D721Med (cell line): ENCODE measurements at regions not wholly inside any gene's neighbourhood (a gene's known extent, or its start where the extent isn't known, plus 50 kb on each side); places are given as distances from the start of the nearest gene placed in this dataset.

Source experiments
- DNase-seq: peaks from one replicate; pipeline ENCODE4 v3.0.0; 2011; ENCODE audit warnings: low spot score; ENCODE audit not compliant: insufficient read length
- FAIRE-seq: peaks from 2 replicates; lab custom pipeline; 2011; peaks lifted over from hg19 to GRCh38; lab: Jason Lieb, UNC
- TF ChIP-seq, protein P1 (sequence below): IDR thresholded peaks from 2 replicates; pipeline ENCODE4 v1.5.1; 2012; ENCODE audit warnings: mild to moderate bottlenecking, control low read depth; ENCODE audit not compliant: insufficient read depth; ENCODE audit errors: missing control alignments

- no peak for FAIRE-seq
These were observed 92.9 kb upstream of the IGF1 start for GRCh38 chr12:102573237-102573636.

DNA sequence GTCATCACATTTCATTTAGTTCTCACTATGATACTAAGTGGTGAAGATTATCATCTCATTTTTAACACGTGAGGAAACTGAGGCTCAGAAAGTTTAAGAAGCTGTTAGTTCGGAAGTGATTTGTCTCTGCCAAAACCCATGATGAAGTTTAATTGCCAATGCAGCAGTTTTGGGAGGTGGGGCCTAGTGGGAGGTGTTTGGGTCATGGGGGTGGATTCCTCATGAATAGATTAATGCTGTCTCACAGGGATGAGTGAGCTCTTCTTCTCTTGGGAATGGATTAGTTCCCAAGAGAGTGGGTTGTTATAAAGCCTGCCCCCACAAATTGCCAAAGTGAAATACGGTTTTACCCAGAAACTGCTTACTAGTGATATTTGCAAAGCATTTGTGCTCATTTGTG, 91.5 kb upstream of the IGF1 start:
- DNase-seq (no peak), FAIRE-seq (no peak)
- TF ChIP-seq, protein P1, sequence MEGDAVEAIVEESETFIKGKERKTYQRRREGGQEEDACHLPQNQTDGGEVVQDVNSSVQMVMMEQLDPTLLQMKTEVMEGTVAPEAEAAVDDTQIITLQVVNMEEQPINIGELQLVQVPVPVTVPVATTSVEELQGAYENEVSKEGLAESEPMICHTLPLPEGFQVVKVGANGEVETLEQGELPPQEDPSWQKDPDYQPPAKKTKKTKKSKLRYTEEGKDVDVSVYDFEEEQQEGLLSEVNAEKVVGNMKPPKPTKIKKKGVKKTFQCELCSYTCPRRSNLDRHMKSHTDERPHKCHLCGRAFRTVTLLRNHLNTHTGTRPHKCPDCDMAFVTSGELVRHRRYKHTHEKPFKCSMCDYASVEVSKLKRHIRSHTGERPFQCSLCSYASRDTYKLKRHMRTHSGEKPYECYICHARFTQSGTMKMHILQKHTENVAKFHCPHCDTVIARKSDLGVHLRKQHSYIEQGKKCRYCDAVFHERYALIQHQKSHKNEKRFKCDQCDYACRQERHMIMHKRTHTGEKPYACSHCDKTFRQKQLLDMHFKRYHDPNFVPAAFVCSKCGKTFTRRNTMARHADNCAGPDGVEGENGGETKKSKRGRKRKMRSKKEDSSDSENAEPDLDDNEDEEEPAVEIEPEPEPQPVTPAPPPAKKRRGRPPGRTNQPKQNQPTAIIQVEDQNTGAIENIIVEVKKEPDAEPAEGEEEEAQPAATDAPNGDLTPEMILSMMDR = no peak

More at GRCh38 chr12:102573237-102573636, 92.9 kb upstream of the IGF1 start:
- TF ChIP-seq, protein P1 = no peak
- DNase-seq = no peak

GRCh38 chr12:102570256-102570655, 89.9 kb upstream of the IGF1 start:
- FAIRE-seq (no peak), DNase-seq (no peak)
- TF ChIP-seq, protein P1 = no peak

GRCh38 chr12:102569803-102570202, 89.4 kb upstream of the IGF1 start:
- FAIRE-seq (no peak), DNase-seq (no peak)
- TF ChIP-seq, protein P1 = no peak

GRCh38 chr12:102568276-102568675, 87.9 kb upstream of the IGF1 start:
- no peak for FAIRE-seq

DNA sequence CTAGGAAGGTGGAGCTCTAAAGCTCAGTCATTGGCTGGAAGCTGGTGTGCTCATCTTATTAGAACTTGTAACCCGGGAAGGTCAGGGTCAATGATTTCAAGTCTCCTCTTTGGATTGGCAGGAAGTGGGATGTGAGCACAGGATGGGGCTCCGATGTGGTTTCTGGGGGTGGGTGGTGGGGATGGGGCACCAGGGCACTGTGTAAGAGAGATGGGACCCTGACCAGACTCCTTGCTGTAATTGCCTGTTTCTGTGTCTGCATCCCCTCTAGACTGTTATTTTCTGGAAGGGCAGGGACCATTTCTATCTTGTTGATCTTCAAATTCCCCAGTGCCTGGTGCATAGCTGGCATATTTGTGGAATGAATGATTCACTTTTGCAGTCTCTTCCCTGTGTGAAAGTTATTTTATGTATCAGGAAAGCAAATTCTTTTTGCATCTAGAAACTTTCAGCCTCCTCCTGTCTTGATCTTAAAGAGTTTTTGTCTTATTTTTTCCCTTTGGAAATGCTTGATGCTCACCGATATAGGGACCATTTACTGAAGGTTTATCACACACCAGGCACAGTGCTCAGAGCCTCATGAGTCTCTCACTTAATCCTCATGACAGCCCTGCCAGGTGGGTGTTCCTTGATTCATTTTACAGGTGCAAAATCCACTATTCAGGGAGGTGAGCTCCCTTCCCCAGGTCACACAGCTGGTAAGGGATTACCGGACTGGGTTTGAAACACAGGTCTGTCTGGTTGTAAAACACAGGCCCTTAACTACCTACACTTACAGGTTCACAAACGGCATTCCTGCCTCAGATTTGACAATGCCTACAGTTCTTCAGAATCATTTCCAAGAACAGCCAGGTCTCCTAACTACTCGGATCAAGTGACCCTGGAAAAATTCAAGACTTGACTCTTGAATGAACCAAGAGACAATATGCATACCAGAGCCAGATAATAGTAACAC, 86.9 kb upstream of the IGF1 start:
- TF ChIP-seq, protein P1 = no peak
- FAIRE-seq = no peak
- DNase-seq = no peak

More at GRCh38 chr12:102568276-102568675, 87.9 kb upstream of the IGF1 start:
- DNase-seq = no peak
- TF ChIP-seq, protein P1 = no peak

DNA sequence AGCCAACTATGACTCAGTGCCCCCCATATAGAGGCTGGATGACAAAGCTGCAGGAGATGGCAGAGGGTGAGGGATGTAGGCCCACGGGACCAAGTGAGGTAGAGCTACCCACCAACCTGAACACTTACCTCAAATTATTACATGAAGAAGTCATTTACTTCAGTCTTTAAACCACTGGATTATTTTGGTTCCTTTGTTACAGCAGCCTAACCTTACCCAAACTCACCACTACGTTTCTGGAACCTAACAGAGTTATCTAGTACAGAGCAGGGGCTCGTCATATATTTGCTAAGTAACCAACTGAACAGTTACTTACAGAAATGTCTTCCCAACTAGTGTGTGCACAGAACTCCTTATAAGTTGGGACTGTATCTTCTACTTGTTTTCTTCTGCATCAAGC, 85.2 kb upstream of the IGF1 start:
- TF ChIP-seq, protein P1 = no peak
- no peak for FAIRE-seq
- DNase-seq = no peak
